Smooth muscle cell (in vitro differentiated cells): ENCODE measurements at regions not wholly inside any gene's neighbourhood (a gene's known extent, or its start where the extent isn't known, plus 50 kb on each side); places are given as distances from the start of the nearest gene placed in this dataset.

Experiments
- DNase-seq: peaks from one replicate; lab custom pipeline; 2025; ENCODE audit not compliant: unreplicated experiment; lab: John Stamatoyannopoulos, UW
- H2AFZ ChIP-seq: fragments of 200-600 bp; sonication (generic); 2 replicates; pipeline ENCODE4 v1.6.0; 2016; ENCODE audit warnings: antibody characterized with exemption, low read depth, mild to moderate bottlenecking
- H3F3A ChIP-seq: fragments of 200-600 bp; sonication (generic); 2 replicates; pipeline ENCODE4 v1.6.0; 2017; ENCODE audit warnings: antibody characterized with exemption, low read depth
- H3K27ac ChIP-seq: fragments of 200-600 bp; sonication (generic); 2 replicates; pipeline ENCODE4 v1.5.1; 2016; ENCODE audit warnings: low read depth, mild to moderate bottlenecking
- H3K27me3 ChIP-seq: fragments of 200-600 bp; sonication (generic); 2 replicates; pipeline ENCODE4 v1.6.1; 2016; ENCODE audit warnings: low read depth, mild to moderate bottlenecking
- H3K36me3 ChIP-seq: fragments of 200-600 bp; sonication (generic); 2 replicates; pipeline ENCODE4 v1.5.1; 2016; ENCODE audit warnings: low read depth
- H3K4me1 ChIP-seq: fragments of 200-600 bp; sonication (generic); 2 replicates; pipeline ENCODE4 v1.5.1; 2016; ENCODE audit warnings: low read depth
- H3K4me2 ChIP-seq: fragments of 200-600 bp; sonication (generic); 2 replicates; pipeline ENCODE4 v1.6.0; 2016; ENCODE audit warnings: mild to moderate bottlenecking
- H3K4me3 ChIP-seq: fragments of 200-600 bp; sonication (generic); 2 replicates; pipeline ENCODE4 v1.5.1; 2016; ENCODE audit warnings: mild to moderate bottlenecking
- H3K79me2 ChIP-seq: fragments of 200-600 bp; sonication (generic); 2 replicates; pipeline ENCODE4 v1.6.0; 2016; ENCODE audit warnings: low read depth, mild to moderate bottlenecking
- H3K9ac ChIP-seq: fragments of 200-600 bp; sonication (generic); 2 replicates; pipeline ENCODE4 v1.6.0; 2016; ENCODE audit warnings: low read depth
- H3K9me3 ChIP-seq: fragments of 200-600 bp; sonication (generic); replicated peaks from 2 replicates; pipeline ENCODE4 v1.5.1; 2016; ENCODE audit warnings: low read depth
- H4K20me1 ChIP-seq: fragments of 200-600 bp; sonication (generic); 2 replicates; pipeline ENCODE4 v1.6.0; 2016; ENCODE audit warnings: low read depth
- CTCF ChIP-seq: fragments of 200-600 bp; sonication (generic); IDR thresholded peaks from 2 replicates; pipeline ENCODE4 v1.5.1; 2017; ENCODE audit warnings: borderline replicate concordance, mild to moderate bottlenecking, antibody characterized with exemption; ENCODE audit not compliant: insufficient read depth, poor library complexity, severe bottlenecking
- WGBS: methylation state at CpG from one replicate; pipeline ENCODE4 v1.1.7; 2016; ENCODE audit warnings: low lambda C conversion rate; 5-methylcytosine and 5-hydroxymethylcytosine counted together

- no peak overlapping the region for H3K4me3 ChIP-seq
- no peak overlapping the region for H2AFZ ChIP-seq
- no peaks in the 10 kb centered on the region for H4K20me1 ChIP-seq
- H3K36me3 ChIP-seq, result no peaks in the 10 kb centered on the region
- H3K27ac ChIP-seq, result no peak overlapping the region
- TF ChIP-seq CTCF, result no peak
- DNase-seq, result no peak
- 75% methylated on average over 2 of the region's 2 CpGs for WGBS
- H3K9ac ChIP-seq, result no peak overlapping the region
- H3K27me3 ChIP-seq, result no peaks in the 10 kb centered on the region
- no peaks in the 10 kb centered on the region for H3F3A ChIP-seq
- H3K79me2 ChIP-seq, result no peaks in the 10 kb centered on the region
- H3K4me1 ChIP-seq, result no peaks in the 10 kb centered on the region
- H3K9me3 ChIP-seq, result peaks cover 7% of the 10 kb centered on the region
- H3K4me2 ChIP-seq, result no peak overlapping the region
Measured at GRCh38 chrX:26653050-26653449, 437.1 kb downstream of the MAGEB5 start.

GRCh38 chrX:26651755-26652154, 435.8 kb downstream of the MAGEB5 start:
- Histone ChIP-seq H3K27ac (no peak overlapping the region), H3K9me3 (peaks cover 7% of the 10 kb centered on the region), H3K9ac (no peak overlapping the region), H3K4me3 (no peak overlapping the region), H3K4me2 (no peak overlapping the region), H3K36me3 (no peaks in the 10 kb centered on the region), H2AFZ (no peak overlapping the region), H3K27me3 (no peaks in the 10 kb centered on the region), H3K79me2 (no peaks in the 10 kb centered on the region), H3K4me1 (no peaks in the 10 kb centered on the region), H4K20me1 (no peaks in the 10 kb centered on the region), H3F3A (no peaks in the 10 kb centered on the region)
- no peak for TF ChIP-seq CTCF
- DNase-seq, result no peak

GRCh38 chrX:26649534-26649933, 433.6 kb downstream of the MAGEB5 start:
- H3K36me3 ChIP-seq, result no peaks in the 10 kb centered on the region
- peaks cover 7% of the 10 kb centered on the region for H3K9me3 ChIP-seq
- H3K4me3 ChIP-seq, result no peak overlapping the region
- no peak overlapping the region for H3K4me2 ChIP-seq
- 26% methylated on average over 7 of the region's 7 CpGs for WGBS
- H2AFZ ChIP-seq, result no peak overlapping the region
- DNase-seq, result no peak
- TF ChIP-seq CTCF, result peak; percentile 56
- no peaks in the 10 kb centered on the region for H3F3A ChIP-seq
- no peaks in the 10 kb centered on the region for H3K27me3 ChIP-seq
- H4K20me1 ChIP-seq, result no peaks in the 10 kb centered on the region
- H3K9ac ChIP-seq, result no peak overlapping the region
- H3K4me1 ChIP-seq, result no peaks in the 10 kb centered on the region
- H3K79me2 ChIP-seq, result no peaks in the 10 kb centered on the region
- H3K27ac ChIP-seq, result no peak overlapping the region

- Histone ChIP-seq H3K9ac (no peak overlapping the region), H4K20me1 (no peaks in the 10 kb centered on the region), H3K4me3 (no peak overlapping the region), H3F3A (no peaks in the 10 kb centered on the region), H3K79me2 (no peaks in the 10 kb centered on the region), H3K36me3 (no peaks in the 10 kb centered on the region), H3K4me2 (no peak overlapping the region), H3K9me3 (no peaks in the 10 kb centered on the region), H2AFZ (no peak overlapping the region), H3K4me1 (no peaks in the 10 kb centered on the region), H3K27me3 (no peaks in the 10 kb centered on the region), H3K27ac (no peak overlapping the region)
- 67% methylated on average over 1 of the region's 1 CpG for WGBS
- TF ChIP-seq CTCF, result no peak
- DNase-seq, result no peak
Measured at GRCh38 chrX:26631385-26631784, 415.4 kb downstream of the MAGEB5 start.
